NCI-H2196 (cell line): ENCODE measurements at regions not wholly inside any gene's neighbourhood (a gene's known extent, or its start where the extent isn't known, plus 50 kb on each side); places are given as distances from the start of the nearest gene placed in this dataset.
"Not testable (repeated sequence)": the region's sequence is repeated elsewhere in the genome, so short reads cannot be mapped to it uniquely, and the experiment has no call there.

Experiments used
- DNase-seq: peaks from one replicate; lab custom pipeline; 2025; ENCODE audit not compliant: unreplicated experiment; lab: John Stamatoyannopoulos, UW

DNA sequence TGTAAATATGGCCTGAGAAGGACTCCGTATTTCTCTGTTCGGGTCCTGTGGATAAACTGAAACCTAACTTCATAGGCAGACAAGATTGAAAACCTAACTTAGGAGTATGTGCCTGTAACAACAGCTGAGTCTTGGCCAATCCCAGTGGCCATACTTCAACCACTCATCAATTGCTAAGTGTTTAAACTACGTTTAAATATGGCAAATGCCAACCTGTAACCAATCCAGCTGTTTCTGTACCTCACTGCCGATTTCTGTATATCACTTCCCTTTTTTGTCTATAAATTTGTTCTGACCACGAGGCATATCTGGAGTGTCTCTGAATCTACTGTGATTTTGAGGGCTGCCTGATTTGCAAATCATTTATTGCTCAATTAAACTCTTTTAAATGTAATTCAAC lies 272.3 kb downstream of the LPIN1 start:
- DNase-seq = not testable (repeated sequence)

DNA sequence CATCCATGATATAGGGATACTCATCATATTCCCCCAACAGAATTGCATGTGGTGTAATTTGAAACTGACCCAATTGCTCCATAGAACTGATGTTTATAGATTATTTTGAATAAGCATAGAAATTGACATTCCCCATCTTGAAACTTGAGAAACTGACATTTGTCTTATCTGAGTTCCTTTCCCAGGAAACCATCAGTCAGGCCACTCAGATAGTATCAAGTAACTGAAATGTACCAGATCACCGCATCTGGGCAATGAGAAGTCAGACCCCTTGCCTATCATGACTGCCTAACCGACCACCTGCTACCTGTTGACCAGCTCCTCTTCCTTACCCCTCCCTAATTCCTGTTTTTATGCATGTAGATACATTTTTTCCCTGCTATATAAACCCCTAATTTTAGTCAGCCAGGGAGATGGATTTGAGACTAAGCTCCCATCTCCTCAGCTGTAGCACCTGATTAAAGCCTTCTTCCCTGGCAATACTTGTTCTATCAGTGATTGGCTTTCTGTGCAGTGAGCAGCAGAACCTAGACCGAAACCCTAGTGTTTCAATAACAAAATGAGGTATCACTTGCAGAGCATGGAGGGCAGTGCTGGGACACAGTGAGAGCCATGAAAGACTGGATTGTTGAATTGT lies 274.5 kb downstream of the LPIN1 start:
- no peak for DNase-seq

DNA sequence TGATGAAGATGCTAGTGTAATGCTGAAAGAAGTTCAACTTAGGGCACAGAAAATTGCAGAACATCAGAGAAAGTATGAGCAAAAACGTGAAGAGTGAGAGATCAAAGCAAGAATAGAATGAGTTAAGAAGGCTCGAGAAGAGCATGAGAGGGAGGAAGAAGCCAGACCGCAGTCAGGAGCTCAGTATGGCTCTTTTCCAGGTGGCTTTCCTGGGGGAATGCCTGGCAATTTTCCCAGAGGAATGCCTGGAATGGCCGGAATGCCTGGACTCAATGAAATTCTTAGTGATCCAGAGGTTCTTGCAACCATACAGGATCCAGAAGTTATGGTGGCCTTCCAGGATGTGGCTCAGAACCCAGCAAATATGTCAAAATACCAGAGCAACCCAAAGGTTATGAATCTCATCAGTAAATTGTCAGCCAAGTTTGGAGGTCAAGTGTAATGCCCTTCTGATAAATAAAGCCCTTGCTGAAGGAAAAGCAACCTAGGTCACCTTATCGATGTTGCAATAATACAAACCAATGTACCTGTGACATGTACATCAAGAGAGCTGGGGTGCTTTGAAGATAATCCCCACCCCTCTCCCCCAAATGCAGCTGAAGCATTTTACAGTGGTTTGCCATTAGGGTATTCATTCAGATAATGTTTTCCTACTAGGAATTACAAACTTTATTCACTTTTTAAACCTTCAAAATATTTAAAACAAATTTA lies 277.9 kb downstream of the LPIN1 start:
- DNase-seq = not testable (repeated sequence)

DNA sequence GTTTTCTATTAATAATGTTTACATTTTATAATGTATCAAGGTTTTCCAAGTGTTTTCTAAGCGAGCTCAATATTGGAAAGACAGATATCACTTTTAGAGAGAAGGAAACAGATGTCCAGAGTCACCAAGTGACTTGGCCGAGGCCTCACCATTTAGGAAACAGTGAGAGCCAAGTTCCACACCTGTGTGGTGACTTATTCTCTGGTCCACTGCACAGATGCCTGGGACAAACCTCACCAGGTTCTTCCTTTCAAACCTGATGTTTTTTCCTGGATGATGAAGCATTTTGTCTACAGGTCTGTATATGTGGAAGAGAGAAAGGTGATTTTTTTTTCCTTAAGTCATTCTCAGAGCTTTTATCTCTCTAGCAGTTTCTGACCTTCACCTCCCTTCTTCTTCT lies 280.7 kb downstream of the LPIN1 start:
- DNase-seq = no peak

DNA sequence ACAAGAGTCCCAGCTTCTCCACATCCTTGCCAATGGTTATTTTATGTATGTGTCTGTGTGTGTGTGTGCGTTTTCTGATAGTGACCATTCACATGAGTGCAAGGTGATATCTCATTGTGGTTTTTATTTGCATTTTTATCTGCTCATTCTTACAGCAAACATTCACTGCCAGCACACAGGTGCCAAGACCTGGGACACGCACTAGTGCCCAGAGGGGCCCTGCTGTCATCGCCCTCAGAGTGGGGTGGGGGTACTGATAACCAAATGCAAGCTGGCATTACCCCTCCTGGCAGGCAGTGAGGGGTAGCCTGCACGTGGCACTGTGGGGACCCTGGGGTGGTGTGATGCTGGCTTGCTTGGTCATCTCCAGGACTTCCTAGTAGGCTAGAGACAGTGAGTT lies 285.4 kb downstream of the LPIN1 start:
- peak; percentile 27 for DNase-seq

DNA sequence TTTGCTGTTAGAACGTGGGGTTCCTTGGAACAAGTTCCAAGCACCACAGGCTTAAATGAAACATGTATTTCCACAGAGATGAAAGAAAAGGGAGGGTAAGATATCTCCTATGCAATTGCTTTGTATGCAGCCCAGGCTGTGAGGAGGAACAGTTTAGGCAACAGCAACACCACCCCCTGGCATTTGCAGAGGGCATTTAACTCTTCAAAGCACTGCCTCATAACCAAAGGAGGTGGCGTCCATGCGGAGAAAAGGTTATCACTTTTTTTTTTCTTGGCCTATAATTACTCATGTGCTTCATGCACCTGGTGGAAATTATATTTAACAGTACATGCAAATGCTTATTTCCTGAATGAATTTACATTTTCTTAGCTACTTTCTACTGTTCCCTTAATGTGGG lies 286.0 kb downstream of the LPIN1 start:
- DNase-seq = no peak

DNA sequence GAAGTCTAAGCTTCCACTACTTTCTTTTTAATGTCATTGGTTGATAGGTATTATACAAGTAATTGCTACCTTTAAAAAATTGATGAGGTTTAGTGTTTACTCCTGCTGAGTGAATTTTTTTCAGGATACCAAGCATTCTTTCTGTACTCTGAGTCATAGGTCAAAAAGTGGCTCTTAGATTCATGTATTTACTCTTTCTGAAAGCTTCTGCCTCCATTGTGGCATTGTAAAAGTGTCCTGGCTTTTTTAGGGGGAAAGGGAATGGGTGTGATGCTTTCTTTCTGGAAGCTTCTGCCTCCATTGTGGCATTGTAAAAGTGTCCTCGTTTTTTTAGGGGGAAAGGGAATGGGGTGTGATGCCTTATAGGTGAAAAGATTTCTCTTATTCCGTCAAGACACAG lies 286.5 kb downstream of the LPIN1 start:
- no peak for DNase-seq

DNA sequence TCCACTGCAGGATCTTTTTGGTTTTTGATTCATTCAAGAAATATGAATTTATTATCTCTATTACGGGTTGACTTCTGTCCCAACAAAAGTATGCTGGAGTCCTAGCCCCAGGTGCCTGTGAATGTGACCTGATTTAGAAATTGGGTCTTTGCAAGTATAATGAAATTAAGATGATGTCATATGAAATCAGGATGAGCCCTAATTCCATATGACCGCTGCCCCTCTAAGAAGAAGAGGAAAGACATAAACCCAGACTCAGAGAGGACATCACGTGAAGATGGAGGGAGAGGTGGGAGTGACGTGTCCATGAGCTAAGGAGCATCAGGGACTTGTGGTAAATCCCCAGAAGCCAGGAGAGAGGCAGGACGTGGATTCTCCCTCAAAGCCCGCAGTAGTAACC lies 287.1 kb downstream of the LPIN1 start:
- DNase-seq = no peak

DNA sequence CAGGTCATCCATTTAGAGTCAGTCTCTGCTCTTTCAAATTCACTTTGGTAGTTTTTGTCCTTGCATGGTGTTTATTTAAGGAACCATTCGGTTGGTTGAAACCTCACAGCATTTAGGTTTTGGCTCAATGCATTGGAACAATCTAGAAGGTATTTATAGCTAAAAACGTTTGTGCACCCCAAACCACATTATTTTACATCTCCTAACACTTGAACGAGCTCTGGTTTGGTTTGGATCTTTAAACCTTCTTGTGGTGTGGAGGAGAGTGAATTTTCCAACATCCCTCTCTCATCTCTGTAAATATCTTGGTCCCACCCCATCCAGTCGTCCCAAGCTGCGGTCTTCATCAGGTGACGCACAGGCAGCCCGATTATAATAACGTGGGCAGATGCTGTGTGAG lies 287.9 kb downstream of the LPIN1 start:
- DNase-seq = no peak

DNA sequence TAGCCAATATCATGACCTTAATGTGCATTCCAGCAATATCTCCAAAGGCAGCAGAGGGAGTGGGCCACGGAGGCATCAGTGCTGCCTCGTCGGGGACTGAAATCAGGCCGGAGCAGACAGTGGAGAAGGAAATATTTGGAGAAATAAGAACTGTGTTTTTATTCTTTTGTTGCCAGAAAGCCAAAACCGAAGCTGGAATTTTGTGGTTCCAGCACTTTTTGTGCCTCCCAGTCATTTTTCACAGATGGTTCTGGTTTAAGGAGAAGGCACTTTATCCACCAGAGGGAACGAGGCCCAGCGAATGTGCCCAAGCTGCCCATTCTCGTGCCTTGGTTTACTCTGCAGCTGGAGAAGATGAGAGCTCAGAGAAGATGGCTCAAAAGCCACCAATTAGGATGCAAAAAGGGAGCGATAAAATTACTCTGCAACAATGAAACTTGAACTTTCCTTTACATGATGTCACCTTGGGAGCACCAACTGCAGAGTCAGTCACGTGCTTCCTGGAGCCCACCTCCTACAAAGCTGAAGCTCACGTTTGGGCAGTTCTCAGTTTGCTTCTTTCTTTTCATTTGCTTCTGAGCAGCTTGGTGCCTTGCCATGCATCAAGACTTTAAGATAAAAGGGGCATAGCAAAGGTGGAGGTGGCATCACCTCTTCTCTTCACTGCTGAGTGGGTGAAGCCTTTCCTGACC lies 288.7 kb downstream of the LPIN1 start:
- no peak for DNase-seq

DNA sequence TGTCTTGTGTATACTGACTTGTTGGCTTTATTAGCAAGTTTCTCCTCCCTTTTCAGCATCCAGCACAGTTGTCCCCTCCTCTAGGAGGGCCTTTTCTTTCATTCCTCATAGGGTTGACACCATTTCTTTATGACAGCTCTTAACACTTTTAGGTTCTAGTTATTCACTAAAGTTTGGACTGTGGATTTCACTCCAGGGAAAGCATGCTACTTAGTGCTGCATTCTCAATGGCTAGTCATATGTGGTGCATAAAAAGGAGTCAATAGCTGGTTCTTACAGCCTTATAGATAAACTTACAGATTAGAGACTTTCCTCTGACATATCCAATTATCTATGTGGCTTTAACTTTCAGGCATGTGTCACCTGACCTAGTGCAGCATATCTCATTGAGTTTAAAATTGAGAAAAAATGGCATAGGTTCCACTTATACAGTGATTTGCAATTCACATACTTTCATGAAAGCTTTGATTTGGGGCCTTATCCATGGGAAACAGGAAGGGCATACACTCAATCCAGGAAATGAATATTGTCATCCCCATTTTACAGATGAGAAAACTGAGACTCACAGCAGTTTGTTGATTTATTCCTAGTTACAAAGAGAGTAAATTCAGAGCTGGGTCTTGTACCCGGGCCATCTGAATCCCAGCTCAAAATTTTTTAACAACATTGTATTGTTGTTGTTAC lies 289.7 kb downstream of the LPIN1 start:
- no peak for DNase-seq

DNA sequence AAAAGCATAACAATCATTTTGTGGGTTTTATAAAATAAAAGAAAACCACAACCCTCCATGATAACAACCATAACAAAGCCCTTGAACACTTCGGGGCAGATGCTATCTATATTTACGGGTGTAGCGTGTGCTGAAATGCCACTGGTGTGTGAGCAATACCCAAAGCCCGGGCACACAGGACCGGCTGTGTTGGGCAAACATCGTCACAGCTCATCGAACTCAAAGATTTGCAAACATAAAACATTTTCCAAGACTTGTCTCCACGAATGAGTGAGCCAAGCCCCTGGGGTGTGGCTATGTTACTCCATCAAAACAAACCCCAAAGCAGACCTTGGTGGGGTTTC lies 290.2 kb downstream of the LPIN1 start:
- no peak for DNase-seq

DNA sequence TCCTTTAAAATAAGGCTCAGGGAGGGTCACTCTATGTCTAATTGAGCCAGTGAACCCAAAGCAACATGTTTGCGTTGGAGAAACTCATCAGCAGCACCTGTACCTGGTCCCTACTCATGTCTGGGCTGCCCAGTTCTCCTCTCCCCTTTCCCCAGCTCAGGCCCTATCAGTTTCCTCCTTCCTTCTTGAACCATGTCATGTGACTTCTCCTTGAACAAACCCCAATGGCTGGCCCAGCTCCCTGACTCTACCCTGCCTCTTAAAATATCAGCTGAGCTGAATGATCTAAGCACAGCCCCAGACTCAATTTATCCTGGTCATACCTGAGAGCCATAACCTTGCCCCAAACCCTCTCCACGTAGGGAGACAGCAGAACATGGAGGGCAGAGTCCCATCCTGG lies 290.9 kb downstream of the LPIN1 start:
- no peak for DNase-seq

DNA sequence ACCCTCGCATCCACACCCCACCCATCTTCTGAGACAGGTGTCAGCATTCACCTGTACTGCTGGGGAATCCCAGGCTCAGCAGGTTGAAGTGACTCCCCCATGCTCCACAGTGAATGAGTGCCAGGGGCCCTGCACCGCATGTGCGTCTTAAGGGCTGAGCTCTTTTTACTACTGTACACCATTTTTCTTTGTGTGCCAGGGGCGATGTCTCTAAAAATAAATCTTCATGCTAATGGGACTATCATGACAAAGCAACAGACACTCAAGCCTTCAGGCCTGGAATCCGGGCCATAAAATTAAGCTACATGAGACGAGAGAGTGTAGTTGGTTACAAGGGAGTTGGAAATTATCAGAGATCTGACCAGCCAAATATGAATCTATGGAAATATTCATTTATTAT lies 294.8 kb downstream of the LPIN1 start:
- DNase-seq = no peak

DNA sequence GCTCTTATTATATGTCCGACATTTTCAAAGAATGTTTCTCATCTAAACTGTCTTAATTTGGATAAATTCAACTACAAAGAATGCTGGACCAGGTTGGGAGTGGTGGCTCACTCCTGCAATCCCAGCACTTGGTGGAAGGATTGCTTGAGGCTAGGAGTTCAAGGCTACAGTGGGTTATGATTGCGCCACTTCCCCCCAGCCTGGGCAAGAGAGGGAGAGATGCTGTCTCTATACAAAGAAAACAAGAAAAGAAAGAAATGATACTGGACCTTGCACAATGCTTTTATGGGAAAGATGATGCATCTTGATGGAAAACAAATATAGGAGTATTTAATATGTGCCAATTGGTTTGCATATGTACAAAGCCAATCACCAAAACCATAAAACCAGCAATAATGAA lies 296.7 kb downstream of the LPIN1 start:
- no peak for DNase-seq

DNA sequence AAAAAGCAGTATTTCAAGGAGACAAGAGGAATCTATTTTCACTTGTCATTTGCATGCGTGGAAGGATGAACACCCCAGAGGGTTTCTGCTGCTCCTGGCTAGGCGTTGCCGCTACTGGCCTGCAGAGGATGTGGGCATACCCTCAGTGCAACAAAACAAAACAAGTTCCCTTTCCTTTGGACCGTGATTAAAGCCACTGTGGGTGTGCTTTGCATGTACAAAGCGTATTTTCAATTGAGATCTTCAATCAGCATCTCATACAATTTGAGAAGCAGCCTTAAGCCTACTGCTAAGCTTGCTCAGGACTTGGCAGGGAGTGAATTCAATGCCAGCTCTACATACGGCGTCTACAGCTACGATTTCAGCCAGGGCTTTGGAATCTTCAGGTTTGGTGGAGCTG lies 298.4 kb downstream of the LPIN1 start:
- no peak for DNase-seq

DNA sequence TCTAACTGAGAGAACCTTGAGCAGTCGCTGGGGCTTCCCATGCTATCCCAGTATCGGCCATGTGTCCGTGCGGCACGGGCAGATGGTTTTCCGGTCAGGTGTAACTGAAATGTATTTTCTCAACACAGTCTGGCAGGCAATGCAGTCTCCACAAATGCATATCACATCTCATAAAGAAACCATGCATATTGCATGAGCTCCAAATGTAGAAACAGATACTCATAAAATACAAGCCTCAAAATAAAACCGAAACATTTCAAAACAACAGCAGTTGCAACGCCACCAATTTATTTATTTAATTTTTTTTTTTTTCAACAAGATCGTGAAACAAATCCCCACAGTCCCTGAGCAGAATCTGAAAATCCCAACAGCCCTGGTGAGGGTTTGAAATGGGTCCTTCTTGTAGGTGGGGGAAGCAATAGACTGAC lies 299.4 kb downstream of the LPIN1 start:
- DNase-seq = no peak

DNA sequence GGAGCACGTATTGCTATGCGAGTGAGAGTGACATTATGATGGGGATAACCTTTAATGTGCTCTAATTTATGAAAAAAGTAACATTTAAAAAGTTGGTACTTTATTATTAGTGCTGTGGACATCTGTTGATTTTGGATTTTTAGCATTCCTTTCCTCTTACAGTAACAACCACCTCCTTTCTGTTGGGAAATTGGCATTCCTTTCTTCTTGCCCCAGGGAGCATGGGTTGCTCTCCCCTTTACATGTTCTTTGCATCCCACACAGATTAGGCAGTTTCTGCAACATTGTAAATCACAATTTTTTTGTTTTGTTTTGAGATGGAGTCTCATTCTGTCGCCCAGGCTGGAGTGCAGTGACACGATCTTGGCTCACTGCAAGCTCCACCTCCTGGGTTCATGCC lies 300.2 kb downstream of the LPIN1 start:
- DNase-seq = no peak

DNA sequence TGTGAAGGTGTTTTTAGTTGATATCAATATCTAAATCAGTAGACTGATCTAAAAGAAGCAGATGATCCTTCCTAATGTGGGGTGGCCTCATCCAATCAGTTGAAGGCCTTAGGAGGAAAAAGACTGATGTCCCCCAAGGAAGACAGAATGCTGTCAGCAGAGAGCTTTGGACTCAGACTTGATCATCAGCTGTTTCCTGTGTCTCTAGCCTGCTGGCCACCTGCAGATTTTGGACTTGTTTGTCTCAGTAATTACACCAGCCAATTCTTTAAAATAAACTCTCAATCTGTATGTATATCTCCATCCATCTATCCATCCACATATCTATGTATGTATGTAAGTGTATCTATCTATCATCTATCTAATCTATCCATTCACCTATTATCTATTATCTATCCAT lies 301.3 kb downstream of the LPIN1 start:
- no peak for DNase-seq

DNA sequence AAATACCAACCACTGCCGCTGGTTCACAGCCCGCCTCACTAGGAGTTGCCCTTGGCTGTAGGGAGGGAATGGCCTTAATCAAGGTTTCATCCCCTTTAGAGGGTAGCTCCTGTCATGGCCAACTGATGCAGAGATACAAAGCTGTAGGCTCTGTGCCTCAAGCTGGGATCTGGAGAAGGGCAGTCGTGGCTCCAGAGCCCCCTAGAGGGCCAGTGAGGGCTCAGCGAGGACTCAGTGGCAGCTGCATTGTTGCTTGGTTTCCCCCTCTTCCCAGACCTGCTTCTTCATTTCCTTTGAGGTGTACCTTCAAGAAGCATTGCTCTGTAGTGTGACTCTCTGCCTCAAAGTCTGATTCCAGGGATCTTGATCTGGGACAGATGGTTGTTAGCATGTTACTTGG lies 302.1 kb downstream of the LPIN1 start:
- no peak for DNase-seq

DNA sequence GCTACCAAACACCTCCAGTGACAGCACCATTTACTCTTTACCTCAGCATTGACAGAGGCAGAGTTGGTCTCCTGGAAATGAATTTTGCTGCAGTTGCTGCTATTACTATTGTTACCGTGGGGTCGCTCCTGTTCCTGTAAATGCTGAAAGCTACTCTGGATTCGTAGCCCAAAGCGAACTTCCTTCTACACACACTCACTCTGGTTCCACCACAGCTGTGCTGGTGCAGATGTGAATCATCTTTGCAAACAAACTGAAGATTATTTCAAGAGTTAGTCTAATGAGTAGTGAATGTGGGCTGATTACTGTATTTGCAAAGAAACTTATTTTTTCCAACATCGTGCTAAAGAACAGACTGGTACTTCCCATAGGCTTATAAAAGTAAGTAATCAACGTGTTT lies 304.0 kb downstream of the LPIN1 start:
- no peak for DNase-seq

DNA sequence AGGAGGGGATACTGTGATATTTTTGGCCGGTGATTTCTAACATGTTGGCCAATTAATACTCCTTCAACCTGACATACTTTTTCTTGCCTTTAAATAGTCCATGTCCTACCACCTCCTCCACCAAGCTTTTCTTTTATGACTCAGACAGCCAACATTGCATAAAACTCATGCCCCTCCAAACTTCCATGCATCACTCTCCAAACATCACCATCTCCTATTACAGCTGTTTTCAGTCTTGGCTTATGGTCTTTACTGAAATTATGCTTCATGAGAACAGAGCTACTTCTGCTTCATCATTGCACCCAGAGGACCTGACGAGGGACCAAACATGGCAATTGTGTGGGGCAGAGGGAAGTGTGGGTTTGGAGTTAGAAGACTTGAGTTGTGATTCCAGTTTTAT lies 305.4 kb downstream of the LPIN1 start:
- DNase-seq = no peak
